Epithelial cell of prostate (primary cell): ENCODE measurements at regions not wholly inside any gene's neighbourhood (a gene's known extent, or its start where the extent isn't known, plus 50 kb on each side); places are given as distances from the start of the nearest gene placed in this dataset.

ENCODE experiments used
- DNase-seq: peaks from one replicate; pipeline ENCODE4 v3.0.0-alpha.2; 2011; ENCODE audit warnings: low read depth, low spot score
- H3K27ac ChIP-seq: fragments of 450-650 bp; 2 replicates; pipeline ENCODE4 v1.5.1; 2017; ENCODE audit warnings: mild to moderate bottlenecking

DNA sequence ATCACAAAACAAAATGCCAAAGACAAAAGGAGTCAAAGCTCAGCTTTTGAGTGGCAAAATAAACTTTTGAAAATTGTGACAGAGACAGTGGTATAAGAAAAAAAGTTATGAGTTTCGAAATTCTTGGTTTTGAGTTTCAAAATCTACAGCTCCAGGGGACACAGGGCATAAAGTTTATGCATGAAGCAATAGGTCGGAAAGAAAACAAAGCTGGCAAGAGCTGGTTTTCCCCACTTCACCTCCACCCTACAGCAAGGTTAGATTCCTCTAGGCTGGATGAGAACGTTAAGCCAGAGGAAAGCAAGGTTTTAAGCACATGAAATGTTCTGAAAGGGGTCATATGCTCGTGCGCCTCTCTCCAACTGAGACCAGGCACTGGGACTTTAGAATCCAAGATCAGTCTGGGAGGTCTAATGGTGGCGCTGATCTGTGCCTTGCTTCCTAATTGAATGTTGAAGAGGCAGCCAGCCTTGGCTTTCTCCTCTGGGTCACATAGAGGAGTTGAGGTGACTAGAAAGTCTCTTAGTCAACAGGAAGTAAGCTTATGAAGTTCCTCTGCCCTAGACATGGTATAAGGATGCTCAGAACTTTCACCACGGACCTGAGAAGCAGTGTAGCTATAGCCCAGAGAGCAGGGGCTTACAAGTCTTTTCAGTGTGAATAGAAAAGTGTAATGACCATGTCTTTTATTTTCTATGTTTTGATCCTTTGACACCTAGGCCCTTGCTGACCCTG is 167.7 kb upstream of the DMAC1 start:
- no peak overlapping the region for H3K27ac ChIP-seq
- no peak for DNase-seq

DNA sequence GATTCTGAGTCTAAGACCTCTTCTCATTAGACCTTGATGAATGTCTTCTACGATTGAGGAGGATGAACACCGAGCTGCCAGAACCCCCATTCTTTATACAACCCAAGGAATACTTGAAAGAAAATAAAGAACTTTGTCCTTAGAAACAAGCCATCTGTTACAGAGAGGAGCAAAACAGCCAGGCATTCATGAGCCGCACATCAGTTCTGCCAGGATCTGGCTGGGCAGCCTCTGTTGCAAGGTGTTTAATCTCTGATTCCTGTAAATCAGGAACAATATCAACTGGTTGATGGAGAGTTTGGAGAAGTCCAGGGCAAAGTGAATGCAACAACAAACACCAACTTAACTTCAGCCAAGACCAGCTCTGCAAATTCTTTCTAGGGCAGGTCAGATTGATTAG is 165.5 kb upstream of the DMAC1 start:
- DNase-seq, result no peak
- H3K27ac ChIP-seq, result no peak overlapping the region

DNA sequence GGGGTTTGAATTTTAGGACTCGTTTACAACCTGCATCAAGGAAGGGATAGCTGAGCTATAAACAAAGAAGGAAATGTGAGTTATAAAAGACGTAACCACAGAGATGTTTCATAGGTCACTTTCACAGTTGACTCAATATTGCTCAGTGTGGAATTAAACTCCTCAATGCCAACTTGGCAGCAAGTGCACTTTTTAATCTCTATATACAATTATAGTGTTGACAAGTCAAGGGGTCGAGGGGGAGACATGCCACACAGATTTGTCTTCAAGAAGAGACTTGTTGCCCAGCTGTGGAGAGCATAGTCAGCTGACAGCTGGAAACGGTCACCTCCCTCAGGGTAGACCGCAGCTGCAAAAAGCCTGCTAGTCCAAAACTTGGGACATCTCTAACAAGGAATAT is 163.4 kb upstream of the DMAC1 start:
- DNase-seq, result no peak

DNA sequence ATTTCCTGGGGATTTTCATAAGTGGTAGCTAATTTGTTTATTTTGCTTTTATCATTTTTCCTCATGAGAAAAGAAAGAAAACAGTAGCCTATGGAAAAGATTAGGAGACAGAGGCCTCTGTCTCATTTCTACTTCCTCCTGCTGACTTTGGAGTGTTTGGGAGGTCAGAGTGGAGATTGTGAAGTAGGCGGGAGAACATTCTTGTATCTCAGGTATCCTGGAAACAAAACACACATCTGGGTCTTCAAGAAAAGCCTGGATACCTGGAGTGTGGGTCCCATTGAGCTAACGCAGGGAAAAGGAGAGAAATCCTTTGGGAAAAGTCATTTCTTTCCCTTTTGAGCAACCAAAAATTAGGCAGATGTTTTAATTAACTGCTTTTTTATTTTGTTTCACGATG is 161.5 kb upstream of the DMAC1 start:
- no peak overlapping the region for H3K27ac ChIP-seq
- no peak for DNase-seq

More for the DNA sequence above, 163.4 kb upstream of the DMAC1 start:
- H3K27ac ChIP-seq, result no peak overlapping the region

DNA sequence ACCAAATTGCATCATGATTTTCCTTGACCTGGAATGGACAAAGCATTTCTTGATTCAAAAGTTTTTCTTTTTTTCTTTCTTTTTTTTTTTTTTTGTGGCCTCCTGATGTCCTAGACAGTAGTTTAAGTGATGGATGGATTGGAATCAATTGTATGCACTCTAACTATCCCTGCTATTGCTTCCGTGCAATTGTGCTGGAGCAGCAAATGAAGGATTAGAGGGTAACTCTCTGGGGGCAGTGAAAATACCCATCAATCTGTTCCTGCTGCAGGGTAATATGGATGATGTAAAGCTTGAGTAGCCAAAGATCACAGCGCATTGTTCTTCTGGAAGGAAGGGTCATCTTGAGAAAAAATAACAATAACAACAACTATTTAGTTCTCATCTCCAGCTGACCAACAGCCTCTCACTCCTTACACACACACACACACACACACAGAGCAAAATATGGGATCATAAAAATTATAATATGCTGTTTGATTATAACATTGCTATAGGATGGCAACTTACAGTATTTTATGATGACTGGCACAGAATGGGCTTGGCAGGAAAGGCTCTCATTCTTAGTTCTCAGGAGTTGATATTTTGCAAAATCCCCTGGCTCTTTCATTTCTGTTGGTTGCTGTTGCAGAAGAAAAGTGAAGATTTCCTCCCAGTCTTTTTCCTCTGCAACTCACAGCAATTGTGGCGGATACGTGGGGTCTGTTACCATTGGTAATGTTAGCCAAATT is 160.9 kb upstream of the DMAC1 start:
- H3K27ac ChIP-seq, result no peak overlapping the region
- no peak for DNase-seq

DNA sequence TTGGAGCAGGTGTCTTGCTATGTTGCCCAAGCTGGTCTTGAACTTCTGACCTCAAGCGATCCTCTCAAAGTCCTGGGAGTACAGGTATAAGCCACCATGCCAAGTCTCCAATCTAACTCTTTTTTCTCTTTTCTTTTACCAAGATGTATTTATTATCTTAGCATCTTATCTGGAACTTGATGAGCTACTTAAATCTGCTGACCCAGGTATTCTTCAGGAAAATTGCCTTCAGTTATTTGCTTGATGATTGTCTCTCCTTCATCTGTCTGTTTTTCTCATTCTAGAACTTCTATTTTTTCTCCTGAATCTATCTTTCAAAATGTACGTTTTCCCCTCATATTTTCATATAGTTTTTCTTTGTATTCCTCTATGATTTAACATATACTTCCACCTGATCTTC is 158.2 kb upstream of the DMAC1 start:
- no peak for DNase-seq
- H3K27ac ChIP-seq, result no peak overlapping the region

DNA sequence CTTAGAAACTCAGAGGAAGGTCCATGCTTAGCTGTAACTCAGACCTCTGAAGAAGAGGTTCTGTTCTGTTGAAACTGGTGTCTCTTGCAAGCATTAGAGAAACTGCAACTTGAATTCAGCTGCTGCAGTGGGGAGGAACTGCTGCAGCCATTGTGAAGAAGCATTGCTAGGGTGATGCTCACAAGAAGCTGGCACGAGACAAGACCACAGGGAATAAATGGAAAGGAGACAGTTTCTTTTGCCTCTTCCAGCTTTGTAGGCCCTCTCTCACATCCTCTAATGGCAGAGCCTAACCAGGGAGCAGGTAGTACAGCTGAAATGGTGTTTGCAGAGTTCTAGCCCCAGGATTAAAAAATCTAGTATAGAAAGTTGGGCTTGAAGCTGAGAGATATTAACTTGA is 148.0 kb upstream of the DMAC1 start:
- no peak for DNase-seq
- H3K27ac ChIP-seq, result no peak overlapping the region

DNA sequence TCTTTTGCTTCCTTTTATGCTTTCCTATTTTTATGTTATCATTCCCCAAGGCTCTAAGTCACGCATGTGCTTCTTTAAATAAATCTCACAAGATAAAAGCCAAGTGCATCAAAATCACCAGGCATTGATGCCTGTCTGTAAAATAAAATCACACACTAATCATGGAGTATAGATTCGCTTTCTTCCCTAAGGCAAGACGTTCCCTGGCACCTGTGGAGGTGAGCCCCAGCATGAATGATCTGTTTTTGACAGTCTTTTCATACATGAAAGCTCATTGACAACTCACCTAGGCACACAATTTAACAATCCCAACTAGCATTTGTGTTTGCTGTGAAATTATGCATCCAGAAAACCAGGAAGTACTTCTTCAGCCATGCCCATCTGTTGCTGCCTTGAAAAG is 146.9 kb upstream of the DMAC1 start:
- no peak overlapping the region for H3K27ac ChIP-seq
- DNase-seq, result no peak

DNA sequence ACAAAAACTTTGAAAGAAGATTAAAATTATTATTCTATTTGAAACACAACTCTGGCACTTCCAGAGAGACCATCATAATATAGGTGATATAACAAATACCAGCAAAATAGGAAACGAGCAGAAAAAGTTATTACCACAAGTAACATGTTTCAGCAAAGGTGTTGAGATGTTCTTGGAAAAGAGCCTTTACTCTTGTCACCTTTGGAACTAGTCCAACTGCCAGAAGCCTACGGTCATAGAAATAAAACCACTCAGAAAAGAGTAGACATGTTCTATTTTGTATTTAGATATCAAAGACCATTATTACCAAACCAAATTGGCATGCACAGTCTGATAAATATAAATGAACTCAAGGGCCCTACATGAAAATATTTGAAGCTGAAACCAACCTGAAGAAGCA is 145.0 kb upstream of the DMAC1 start:
- no peak for DNase-seq
- no peak overlapping the region for H3K27ac ChIP-seq

DNA sequence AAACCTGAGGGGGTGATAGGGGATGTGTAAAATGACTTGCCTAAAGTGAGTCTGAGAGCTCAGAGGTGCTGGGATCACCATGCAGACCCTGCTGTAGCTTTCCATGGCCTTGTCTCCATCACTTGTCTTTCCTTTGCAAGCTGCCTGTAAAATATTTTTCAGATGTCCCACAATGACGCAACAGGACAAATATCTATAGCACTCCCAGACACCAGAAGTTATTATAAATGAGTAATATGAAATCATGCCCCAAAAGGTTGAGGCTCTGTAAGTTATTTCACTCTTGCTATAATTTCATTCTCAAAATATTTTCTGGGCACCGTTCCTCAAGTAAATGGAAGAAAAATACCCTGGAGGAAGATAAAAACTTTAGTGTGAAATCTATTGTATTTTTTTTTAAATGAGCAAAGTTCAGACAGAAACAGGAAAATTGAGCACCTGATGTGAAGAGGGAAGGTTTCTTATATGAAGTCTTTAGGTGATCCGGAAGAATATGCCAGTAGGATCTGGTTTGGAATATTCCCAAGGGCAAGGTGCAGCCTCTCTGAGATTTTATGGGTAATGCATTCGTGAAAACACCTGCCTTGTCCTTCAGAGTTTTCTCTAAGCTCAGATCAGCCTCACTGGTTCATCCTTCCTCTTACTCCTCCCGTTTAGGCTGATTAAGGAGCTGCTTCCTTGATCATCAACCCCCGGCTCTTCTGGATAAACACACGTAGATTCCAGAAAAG is 138.3 kb upstream of the DMAC1 start:
- H3K27ac ChIP-seq, result no peak overlapping the region
- no peak for DNase-seq

DNA sequence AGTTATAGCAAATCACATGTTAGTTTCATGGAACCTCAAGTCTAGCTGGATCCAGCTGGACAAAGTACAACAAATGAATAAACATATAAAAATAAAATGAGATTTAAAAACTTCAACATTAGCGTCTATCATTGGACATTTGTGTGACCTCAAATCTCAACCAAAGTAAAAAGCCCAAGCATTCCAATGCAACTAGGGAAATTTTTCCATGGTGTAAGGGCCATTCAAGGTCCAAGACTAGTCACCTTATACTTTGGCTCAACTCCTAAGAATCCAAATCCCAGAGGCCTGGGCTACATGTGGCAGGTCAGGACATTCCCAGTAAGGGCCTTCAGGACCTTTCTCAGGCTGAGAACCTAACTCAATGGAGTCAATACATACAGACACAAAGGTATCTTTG is 137.4 kb upstream of the DMAC1 start:
- DNase-seq, result no peak
- H3K27ac ChIP-seq, result no peak overlapping the region

DNA sequence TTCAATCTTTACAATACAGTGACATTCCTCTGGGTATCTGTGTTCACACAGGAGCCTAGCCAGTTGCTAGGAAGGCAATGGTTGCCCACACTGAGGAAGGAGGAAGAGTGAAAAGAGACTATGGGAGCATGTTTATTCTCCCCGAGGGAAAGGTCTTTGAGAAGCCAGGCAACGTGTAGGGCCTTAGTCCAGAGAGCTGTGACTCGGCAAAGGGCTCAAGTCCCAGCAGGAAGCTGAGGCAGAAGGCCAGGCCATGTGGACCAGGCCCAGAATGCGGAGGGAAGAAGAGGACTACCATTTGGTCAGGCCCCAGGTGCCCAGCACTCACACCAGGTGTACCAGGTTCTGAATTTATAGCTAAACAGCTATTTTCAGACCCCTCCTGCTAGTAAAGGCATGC is 136.6 kb upstream of the DMAC1 start:
- no peak overlapping the region for H3K27ac ChIP-seq
- DNase-seq, result no peak

DNA sequence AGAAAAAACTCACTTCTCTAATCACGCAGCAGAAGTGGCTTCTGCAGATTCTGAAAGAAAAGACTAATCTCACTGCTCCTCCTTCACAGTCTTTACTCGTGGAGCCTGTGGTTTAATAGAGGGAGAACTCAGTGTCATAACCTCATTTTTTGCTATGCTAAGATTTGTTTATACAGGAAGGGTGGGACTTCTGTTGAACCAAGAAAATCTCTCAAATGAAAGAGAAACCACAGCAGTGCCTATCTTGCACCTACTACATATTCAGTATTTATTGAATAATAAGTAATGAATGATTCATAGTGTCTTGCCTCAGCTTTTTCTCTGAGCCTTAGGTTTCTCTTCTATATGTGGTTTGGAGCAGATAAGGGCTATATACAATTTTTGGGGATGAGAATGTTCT is 136.1 kb upstream of the DMAC1 start:
- no peak overlapping the region for H3K27ac ChIP-seq
- no peak for DNase-seq

DNA sequence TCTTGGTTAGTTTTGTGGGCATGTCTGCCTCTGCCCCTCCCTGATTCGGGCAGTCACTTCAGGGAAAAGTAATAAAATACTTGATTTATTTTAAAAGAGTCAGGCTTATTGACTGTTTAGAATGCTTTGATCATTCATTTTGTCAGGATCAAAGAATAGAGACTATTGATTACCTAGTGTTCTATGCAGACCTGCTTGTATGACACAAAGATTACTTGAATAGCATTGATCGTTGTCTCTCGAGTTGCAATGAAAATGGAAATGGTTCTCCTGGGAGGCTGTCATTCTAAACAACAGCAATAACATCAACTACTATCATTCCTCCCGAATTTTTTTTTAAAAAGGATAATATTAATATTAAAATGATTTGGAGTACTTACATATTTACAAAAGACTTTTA is 133.2 kb upstream of the DMAC1 start:
- no peak for DNase-seq
- no peak overlapping the region for H3K27ac ChIP-seq

DNA sequence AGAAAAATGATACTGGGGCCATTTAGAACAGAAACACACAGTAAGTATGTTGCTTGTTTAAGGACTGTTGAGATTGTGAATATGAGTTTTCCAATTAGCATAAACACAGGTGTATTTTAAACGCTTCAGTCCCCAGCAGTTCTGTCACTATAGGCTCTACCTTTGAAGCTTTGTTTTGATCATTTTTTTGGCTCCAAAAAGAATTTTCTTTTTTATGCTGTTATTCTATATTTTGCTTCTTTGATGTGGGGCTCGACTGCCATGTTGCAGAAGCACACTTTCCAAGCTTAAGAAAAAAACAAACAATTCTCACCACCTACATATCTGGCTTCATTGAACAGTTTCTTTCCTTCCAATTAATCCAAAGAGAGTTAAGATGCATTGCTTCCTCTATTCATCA is 131.0 kb upstream of the DMAC1 start:
- no peak overlapping the region for H3K27ac ChIP-seq
- DNase-seq, result no peak

DNA sequence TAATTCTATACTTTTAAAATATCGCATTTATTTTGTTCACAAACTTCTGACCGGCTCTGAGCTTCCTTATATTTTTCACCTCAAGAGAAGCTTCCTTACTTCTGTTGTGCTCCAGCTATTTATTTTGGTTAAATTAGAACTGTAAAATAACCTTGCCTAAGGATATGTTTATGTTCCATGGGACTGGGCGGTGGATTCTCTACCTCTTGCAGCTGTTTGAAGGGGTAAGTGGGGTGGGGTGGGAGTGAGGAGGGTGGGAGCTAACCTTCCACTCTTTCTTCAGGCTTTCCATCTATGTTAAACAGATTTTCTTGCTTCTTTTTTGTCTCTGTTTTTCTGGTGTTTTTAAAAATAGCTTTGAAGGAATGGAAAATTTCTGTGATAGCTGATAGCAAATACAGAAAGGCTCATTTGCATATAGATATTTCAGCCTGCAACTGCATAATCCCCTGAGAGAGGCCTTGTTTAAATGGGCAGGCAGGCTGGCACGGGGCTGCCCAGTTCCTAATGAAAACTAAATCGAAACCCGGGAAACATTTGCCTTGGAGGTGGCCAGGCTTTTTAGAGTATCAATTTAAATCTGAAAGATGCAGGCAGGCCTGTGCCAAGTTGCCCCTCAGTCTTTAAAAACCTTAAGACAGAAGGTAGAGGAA is 122.1 kb upstream of the DMAC1 start:
- H3K27ac ChIP-seq, result no peak overlapping the region
- DNase-seq, result no peak

DNA sequence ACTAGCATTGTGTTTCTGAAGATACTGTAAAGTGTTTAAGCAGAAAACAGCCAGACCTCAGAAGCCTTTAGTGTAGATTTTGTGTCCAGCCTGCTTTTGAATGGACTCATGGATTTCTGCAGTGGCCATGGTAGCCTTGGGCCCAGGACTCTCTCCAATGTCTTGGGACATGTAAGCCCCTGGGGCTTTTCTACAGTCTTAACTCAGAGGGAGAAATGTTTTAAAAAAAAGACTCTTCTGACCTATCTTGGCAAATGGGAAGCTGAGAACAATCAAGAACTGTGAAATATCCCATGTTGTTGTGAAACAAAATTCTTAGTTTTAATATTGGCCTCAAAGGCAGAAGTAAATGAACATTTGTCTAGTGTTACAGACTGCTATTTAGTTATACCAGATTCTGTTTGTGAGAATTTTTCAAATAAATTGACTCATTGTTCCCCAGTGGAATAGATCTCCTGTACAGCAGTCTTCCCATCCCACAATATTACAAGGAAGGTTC is 112.5 kb upstream of the DMAC1 start:
- DNase-seq, result no peak

DNA sequence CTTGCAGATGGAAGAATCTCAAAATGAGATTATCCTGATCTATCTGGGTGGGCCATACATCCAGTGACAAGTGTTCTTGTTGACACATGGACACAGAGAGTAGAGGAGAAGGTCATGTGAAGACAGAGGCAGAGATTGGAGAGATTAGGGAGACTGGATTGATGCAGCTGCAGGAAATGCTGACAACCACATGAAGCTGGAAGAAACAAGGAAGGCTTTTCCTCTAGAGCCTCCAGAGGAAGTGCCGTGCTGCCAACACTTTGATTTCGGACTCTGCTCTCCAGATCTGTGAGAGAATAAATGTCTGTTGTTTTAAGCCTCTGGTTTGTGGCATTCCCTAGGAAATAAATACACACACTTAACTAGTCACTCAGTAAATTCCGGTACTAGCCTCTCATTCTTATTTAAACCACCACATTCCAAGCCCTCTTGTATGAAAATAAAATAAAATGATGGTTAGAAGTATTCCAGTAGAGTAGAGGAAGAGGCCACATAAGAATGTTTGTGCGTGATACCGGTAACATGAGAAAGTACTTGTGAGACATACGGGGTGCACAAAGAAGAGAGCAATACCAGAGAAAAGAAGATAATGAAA is 110.9 kb upstream of the DMAC1 start:
- no peak overlapping the region for H3K27ac ChIP-seq
- DNase-seq, result no peak

More for the DNA sequence above, 112.5 kb upstream of the DMAC1 start:
- H3K27ac ChIP-seq, result no peak overlapping the region

DNA sequence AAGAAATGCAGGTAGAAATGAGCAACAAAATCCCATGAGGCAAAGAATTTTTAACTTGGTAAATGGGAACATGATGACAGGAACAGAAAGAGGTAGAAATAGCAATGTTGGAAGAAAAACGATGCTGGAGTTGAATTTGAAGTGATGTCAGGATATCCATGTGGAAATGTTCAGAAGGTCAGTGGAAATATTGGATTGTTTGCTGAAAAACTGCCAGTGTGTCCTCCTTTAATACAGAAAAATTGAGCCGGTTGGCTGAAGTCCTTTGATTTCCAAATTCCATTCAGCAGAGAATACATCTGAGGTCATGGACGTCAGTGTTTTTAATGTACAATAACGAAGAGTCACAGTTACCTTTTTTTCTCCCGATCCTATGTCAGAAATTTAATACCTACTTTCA is 110.0 kb upstream of the DMAC1 start:
- DNase-seq, result no peak
- H3K27ac ChIP-seq, result no peak overlapping the region

DNA sequence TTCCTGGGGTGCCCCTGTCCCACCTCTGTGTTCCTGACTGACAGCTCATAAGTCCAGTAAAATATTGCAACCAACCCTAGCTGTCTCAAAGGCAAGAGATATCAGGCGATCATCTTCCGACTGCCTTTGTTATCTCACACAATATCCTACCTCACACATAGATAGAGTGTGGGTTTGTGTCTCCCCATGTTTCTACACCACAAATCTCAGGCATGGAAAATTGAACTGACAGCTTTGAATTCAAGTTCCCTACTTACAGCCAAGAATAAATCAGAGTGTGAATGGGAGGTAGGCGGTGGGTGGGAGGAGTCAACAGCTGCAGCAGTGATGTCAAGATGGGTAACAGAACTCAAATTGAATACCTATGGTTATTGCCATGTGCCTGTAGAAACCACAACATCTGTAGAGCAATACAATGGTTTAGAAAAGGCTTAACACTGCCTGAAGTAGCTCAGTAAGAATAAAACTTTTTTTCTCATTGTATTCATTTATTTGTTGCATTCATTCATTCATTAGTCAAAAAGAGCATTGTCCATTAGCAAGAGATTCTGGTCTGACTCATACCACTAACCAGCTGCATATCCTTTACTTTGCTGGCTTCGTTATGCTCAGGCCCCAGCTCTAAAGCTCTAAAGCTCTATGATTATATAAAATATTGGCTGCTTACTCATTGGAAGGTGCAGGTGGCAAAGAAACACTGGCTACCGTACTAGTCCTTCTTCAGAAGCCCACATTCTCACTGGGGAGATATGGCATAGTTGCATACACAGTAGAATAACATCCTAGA is 108.2 kb upstream of the DMAC1 start:
- no peak overlapping the region for H3K27ac ChIP-seq
- no peak for DNase-seq
